ENCODE measurements at regions not wholly inside any gene's neighbourhood (a gene's known extent, or its start where the extent isn't known, plus 50 kb on each side); places are given as distances from the start of the nearest gene placed in this dataset.

DNA sequence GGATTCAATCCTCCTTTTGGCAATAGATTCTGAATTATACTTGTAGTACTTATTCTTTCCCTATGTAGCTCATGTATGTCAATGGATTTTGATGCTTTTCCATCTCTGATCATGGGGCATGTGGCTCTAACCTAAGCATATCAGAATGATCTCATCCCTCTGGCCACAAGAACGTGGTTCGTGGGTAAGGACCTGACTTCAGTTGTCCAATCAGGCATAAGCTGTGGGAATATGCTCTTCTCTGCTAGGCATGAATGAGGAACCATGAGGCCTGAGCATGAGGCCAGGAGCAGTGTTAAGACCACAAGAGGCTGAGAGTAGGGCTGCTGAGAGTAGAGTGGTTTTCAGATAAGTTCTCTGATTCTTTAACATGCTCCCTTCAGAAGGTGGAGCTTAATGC is 292.4 kb upstream of the TSHZ3 start:
- TF ChIP-seq, protein P1, sequence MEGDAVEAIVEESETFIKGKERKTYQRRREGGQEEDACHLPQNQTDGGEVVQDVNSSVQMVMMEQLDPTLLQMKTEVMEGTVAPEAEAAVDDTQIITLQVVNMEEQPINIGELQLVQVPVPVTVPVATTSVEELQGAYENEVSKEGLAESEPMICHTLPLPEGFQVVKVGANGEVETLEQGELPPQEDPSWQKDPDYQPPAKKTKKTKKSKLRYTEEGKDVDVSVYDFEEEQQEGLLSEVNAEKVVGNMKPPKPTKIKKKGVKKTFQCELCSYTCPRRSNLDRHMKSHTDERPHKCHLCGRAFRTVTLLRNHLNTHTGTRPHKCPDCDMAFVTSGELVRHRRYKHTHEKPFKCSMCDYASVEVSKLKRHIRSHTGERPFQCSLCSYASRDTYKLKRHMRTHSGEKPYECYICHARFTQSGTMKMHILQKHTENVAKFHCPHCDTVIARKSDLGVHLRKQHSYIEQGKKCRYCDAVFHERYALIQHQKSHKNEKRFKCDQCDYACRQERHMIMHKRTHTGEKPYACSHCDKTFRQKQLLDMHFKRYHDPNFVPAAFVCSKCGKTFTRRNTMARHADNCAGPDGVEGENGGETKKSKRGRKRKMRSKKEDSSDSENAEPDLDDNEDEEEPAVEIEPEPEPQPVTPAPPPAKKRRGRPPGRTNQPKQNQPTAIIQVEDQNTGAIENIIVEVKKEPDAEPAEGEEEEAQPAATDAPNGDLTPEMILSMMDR (IDR thresholded peaks at IDR 0.05): no peak
- TF ChIP-seq POLR2AphosphoS5 (IDR thresholded peaks at IDR 0.05): no peak
- TF ChIP-seq POLR2A (IDR thresholded peaks at IDR 0.05; ENCODE audit: low read depth): no peak
- no peak for TF ChIP-seq EP300 (IDR thresholded peaks at IDR 0.05)

Measured in esophagus muscularis mucosa (tissue), 4 donors.